ENCODE measurements at regions not wholly inside any gene's neighbourhood (a gene's known extent, or its start where the extent isn't known, plus 50 kb on each side); places are given as distances from the start of the nearest gene placed in this dataset.

GRCh38 chr6:144689503-144690040 lies 404.4 kb downstream of the UTRN start:
- no peak for DNase-seq
- Histone ChIP-seq H3K14ac (ENCODE audit: insufficient read depth, low read length) (no peak overlapping the region), H2BK12ac (ENCODE audit: insufficient read length, low read depth, low read length) (no peak overlapping the region), H3K79me2 (ENCODE audit: insufficient read depth, low read length) (no peaks in the 10 kb centered on the region), H3K56ac (ENCODE audit: insufficient read length, low read depth, low read length) (no peak overlapping the region), H3K4me1 (ENCODE audit: insufficient read depth, low read length) (peaks cover 2% of the 10 kb centered on the region; the same call in 1 of the 2 replicates), H3K27me3 (ENCODE audit: insufficient read depth, low read length) (no peaks in the 10 kb centered on the region), H3K9ac (ENCODE audit: extremely low read depth, insufficient read length, low read length) (no peak overlapping the region), H2BK120ac (ENCODE audit: low read depth, low read length, poor library complexity, severe bottlenecking) (no peak overlapping the region), H2BK20ac (ENCODE audit: low read depth, low read length, poor library complexity, severe bottlenecking) (no peak overlapping the region), H2AK5ac (ENCODE audit: insufficient read length, low read length) (no peak overlapping the region), H4K8ac (replicated peaks; ENCODE audit: insufficient read length, low read depth, low read length) (no peak overlapping the region), H4K5ac (ENCODE audit: insufficient read length, low read depth, low read length) (no peak overlapping the region), H3K4me2 (ENCODE audit: insufficient read depth, insufficient read length, low read length) (no peak overlapping the region), H3K23me2 (ENCODE audit: insufficient read length, low read depth, low read length, poor library complexity, severe bottlenecking) (no peaks in the 10 kb centered on the region), H3K23ac (ENCODE audit: insufficient read length, low read depth, low read length) (no peak overlapping the region), H3K79me1 (ENCODE audit: insufficient read depth, low read depth, low read length, poor library complexity, severe bottlenecking) (no peaks in the 10 kb centered on the region), H2AFZ (ENCODE audit: low read length) (no peak overlapping the region), H3K4ac (ENCODE audit: low read depth, low read length) (no peak overlapping the region), H4K20me1 (ENCODE audit: control insufficient read depth, insufficient read depth, insufficient read length) (no peaks in the 10 kb centered on the region), H2BK5ac (ENCODE audit: insufficient read length, low read length) (no peak overlapping the region), H3T11ph (ENCODE audit: low read length) (no peak overlapping the region), H3K9me3 (ENCODE audit: control insufficient read depth, low read depth, low read length) (no peaks in the 10 kb centered on the region), H4K91ac (ENCODE audit: insufficient read length, low read depth, low read length) (no peak overlapping the region), H2BK15ac (ENCODE audit: low read depth, low read length) (no peak overlapping the region), H3K18ac (ENCODE audit: insufficient read length, low read depth, low read length) (no peak overlapping the region), H3K27ac (ENCODE audit: insufficient read length, low read depth, low read length) (no peak overlapping the region)
- Mint-ChIP-seq H3K27ac (peak overlapping the region in 1 of 3 experiments; percentile 32; a peak in 3 of 7 replicates), H3K9me3 (peaks cover 33 to 34% of the 10 kb centered on the region in 2 experiments), H3K36me3 (ENCODE audit: insufficient read depth in 1 of 3, low read depth in 3 of 3) (peaks cover 24 to 72% (median 42%) of the 10 kb centered on the region in 3 experiments), H3K4me1 (peaks cover 50 to 54% of the 10 kb centered on the region in 2 experiments), H3K4me3 (no peak overlapping the region), H3K27me3 (ENCODE audit: low read depth) (no peaks in the 10 kb centered on the region)
- TF ChIP-seq CTCF (conservative IDR thresholded peaks at IDR 0.05), result no peak
- no CpG with 5 or more reads among the region's 3 CpGs for WGBS (ENCODE audit: extremely low coverage, insufficient read length, low lambda C conversion rate)

All from H9 (cell line).